Urinary bladder (tissue), 3 donors: ENCODE measurements at regions not wholly inside any gene's neighbourhood (a gene's known extent, or its start where the extent isn't known, plus 50 kb on each side); places are given as distances from the start of the nearest gene placed in this dataset.
A peak's percentile ranks its signal among the peaks of the same experiment; 100 is the strongest.

Experiments used
- DNase-seq: peaks from one replicate; pipeline ENCODE4 v3.0.0-alpha.2; 2015; ENCODE audit errors: extremely low spot score
- H3K27ac ChIP-seq: one replicate; pipeline ENCODE4 v1.5.1; 2013; ENCODE audit warnings: low read depth, mild to moderate bottlenecking, moderate library complexity
- H3K36me3 ChIP-seq: one replicate; pipeline ENCODE4 v1.6.1; 2013; ENCODE audit warnings: mild to moderate bottlenecking, moderate library complexity; ENCODE audit not compliant: insufficient read depth
- H3K4me1 ChIP-seq: one replicate; pipeline ENCODE4 v1.6.1; 2013; ENCODE audit warnings: mild to moderate bottlenecking, moderate library complexity; ENCODE audit not compliant: insufficient read depth
- H3K4me3 ChIP-seq: one replicate; pipeline ENCODE4 v1.5.1; 2013; ENCODE audit warnings: low read depth, low read length
- WGBS: extraction: QIAGEN DNeasy Blood & Tissue Kit; methylation state at CpG from one replicate; pipeline ENCODE4 v1.1.7; 2013; 5-methylcytosine and 5-hydroxymethylcytosine counted together
- donor health status: healthy with polysubstance abuse.
- donor health status: healthy.

- Histone ChIP-seq H3K27ac (no peak overlapping the region), H3K4me1 (no peaks in the 10 kb centered on the region), H3K36me3 (no peaks in the 10 kb centered on the region), H3K4me3 (no peak overlapping the region)
- 77% methylated on average over 4 of the region's 4 CpGs for WGBS
- no peak for DNase-seq
These were observed 116.7 kb upstream of the SLIT3 start for GRCh38 chr5:169417676-169418075.

GRCh38 chr5:169416583-169417196, 115.8 kb upstream of the SLIT3 start:
- 60% methylated on average over 15 of the region's 15 CpGs for WGBS
- H3K27ac ChIP-seq = no peak overlapping the region
- no peak overlapping the region for H3K4me3 ChIP-seq
- H3K4me1 ChIP-seq = no peaks in the 10 kb centered on the region
- no peaks in the 10 kb centered on the region for H3K36me3 ChIP-seq
- no peak for DNase-seq

- DNase-seq = no peak
- Histone ChIP-seq H3K27ac (no peak overlapping the region), H3K4me1 (no peaks in the 10 kb centered on the region), H3K4me3 (no peak overlapping the region), H3K36me3 (no peaks in the 10 kb centered on the region)
- WGBS = 87% methylated on average over 5 of the region's 5 CpGs
These were observed 115.0 kb upstream of the SLIT3 start for GRCh38 chr5:169415948-169416347.

- Histone ChIP-seq H3K4me1 (no peaks in the 10 kb centered on the region), H3K36me3 (no peaks in the 10 kb centered on the region), H3K27ac (no peak overlapping the region), H3K4me3 (no peak overlapping the region)
- DNase-seq = no peak
- WGBS = 75% methylated on average over 4 of the region's 4 CpGs
These were observed 114.4 kb upstream of the SLIT3 start for GRCh38 chr5:169415371-169415770.

GRCh38 chr5:169413416-169413815, 112.5 kb upstream of the SLIT3 start:
- no peak for DNase-seq
- H3K36me3 ChIP-seq = no peaks in the 10 kb centered on the region
- no peak overlapping the region for H3K27ac ChIP-seq
- no peak overlapping the region for H3K4me3 ChIP-seq
- H3K4me1 ChIP-seq = no peaks in the 10 kb centered on the region
- 80% methylated on average over 2 of the region's 2 CpGs for WGBS

GRCh38 chr5:169412831-169413230, 111.9 kb upstream of the SLIT3 start:
- H3K4me1 ChIP-seq = no peaks in the 10 kb centered on the region
- no peak overlapping the region for H3K4me3 ChIP-seq
- no peak for DNase-seq
- H3K36me3 ChIP-seq = no peaks in the 10 kb centered on the region
- 41% methylated on average over 2 of the region's 2 CpGs for WGBS
- no peak overlapping the region for H3K27ac ChIP-seq

GRCh38 chr5:169411786-169412430, 111.0 kb upstream of the SLIT3 start:
- Histone ChIP-seq H3K36me3 (no peaks in the 10 kb centered on the region), H3K4me3 (no peak overlapping the region), H3K27ac (no peak overlapping the region), H3K4me1 (no peaks in the 10 kb centered on the region)
- DNase-seq = no peak
- 68% methylated on average over 1 of the region's 1 CpG for WGBS

GRCh38 chr5:169410996-169411783, 110.3 kb upstream of the SLIT3 start:
- WGBS = 79% methylated on average over 6 of the region's 6 CpGs
- DNase-seq = peak; percentile 35
- Histone ChIP-seq H3K36me3 (no peaks in the 10 kb centered on the region), H3K4me3 (no peak overlapping the region), H3K4me1 (no peaks in the 10 kb centered on the region), H3K27ac (no peak overlapping the region)

GRCh38 chr5:169408731-169409130, 107.8 kb upstream of the SLIT3 start:
- H3K36me3 ChIP-seq = no peaks in the 10 kb centered on the region
- H3K27ac ChIP-seq = no peak overlapping the region
- DNase-seq = no peak
- no peak overlapping the region for H3K4me3 ChIP-seq
- WGBS = 88% methylated on average over 1 of the region's 1 CpG
- no peaks in the 10 kb centered on the region for H3K4me1 ChIP-seq

- no peak for DNase-seq
- 80% methylated on average over 4 of the region's 4 CpGs for WGBS
- H3K4me3 ChIP-seq = no peak overlapping the region
- H3K36me3 ChIP-seq = no peaks in the 10 kb centered on the region
- H3K27ac ChIP-seq = no peak overlapping the region
- no peaks in the 10 kb centered on the region for H3K4me1 ChIP-seq
These were observed 107.2 kb upstream of the SLIT3 start for GRCh38 chr5:169408171-169408570.

- 74% methylated on average over 3 of the region's 3 CpGs for WGBS
- DNase-seq = no peak
These were observed 103.3 kb upstream of the SLIT3 start for GRCh38 chr5:169404223-169404622.

GRCh38 chr5:169398515-169398914, 97.6 kb upstream of the SLIT3 start:
- no peak for DNase-seq
- no peak overlapping the region for H3K4me3 ChIP-seq
- no peaks in the 10 kb centered on the region for H3K36me3 ChIP-seq
- H3K27ac ChIP-seq = no peak overlapping the region
- H3K4me1 ChIP-seq = no peaks in the 10 kb centered on the region
- WGBS = 89% methylated on average over 1 of the region's 1 CpG

More at GRCh38 chr5:169404223-169404622, 103.3 kb upstream of the SLIT3 start:
- Histone ChIP-seq H3K27ac (no peak overlapping the region), H3K4me1 (no peaks in the 10 kb centered on the region), H3K36me3 (no peaks in the 10 kb centered on the region), H3K4me3 (no peak overlapping the region)

GRCh38 chr5:169395136-169395535, 94.2 kb upstream of the SLIT3 start:
- DNase-seq = no peak
- Histone ChIP-seq H3K27ac (no peak overlapping the region), H3K36me3 (no peaks in the 10 kb centered on the region), H3K4me3 (no peak overlapping the region), H3K4me1 (no peaks in the 10 kb centered on the region)
- 78% methylated on average over 1 of the region's 1 CpG for WGBS

- H3K36me3 ChIP-seq = no peaks in the 10 kb centered on the region
- H3K4me1 ChIP-seq = no peaks in the 10 kb centered on the region
- no peak overlapping the region for H3K4me3 ChIP-seq
- no peak overlapping the region for H3K27ac ChIP-seq
- 80% methylated on average over 4 of the region's 4 CpGs for WGBS
- no peak for DNase-seq
These were observed 93.4 kb upstream of the SLIT3 start for GRCh38 chr5:169394371-169394770.
